ENCODE measurements at regions not wholly inside any gene's neighbourhood (a gene's known extent, or its start where the extent isn't known, plus 50 kb on each side); places are given as distances from the start of the nearest gene placed in this dataset.

DNA sequence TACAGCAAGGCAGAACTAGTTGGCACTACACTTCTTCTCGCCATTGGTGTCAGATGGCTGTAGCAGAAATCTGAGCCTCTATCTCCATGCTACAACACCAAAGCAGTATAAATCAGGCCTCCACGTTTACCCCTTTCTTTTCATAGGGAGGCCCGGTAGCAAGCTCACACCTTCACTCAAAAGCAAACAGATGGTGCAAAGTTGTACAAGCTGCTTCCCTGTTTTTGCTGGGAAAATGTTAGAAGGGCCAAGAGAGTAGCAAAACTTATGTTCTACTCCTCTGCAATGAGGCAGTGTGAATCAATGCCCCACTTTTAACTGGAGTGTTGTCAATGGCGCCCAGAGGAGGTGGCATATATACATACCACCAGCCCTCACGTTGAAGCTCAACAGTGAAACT lies 369.6 kb upstream of the NRXN1 start:
- DNase-seq (ENCODE audit: low spot score, unreplicated experiment), result no peak
- TF ChIP-seq, protein P1, sequence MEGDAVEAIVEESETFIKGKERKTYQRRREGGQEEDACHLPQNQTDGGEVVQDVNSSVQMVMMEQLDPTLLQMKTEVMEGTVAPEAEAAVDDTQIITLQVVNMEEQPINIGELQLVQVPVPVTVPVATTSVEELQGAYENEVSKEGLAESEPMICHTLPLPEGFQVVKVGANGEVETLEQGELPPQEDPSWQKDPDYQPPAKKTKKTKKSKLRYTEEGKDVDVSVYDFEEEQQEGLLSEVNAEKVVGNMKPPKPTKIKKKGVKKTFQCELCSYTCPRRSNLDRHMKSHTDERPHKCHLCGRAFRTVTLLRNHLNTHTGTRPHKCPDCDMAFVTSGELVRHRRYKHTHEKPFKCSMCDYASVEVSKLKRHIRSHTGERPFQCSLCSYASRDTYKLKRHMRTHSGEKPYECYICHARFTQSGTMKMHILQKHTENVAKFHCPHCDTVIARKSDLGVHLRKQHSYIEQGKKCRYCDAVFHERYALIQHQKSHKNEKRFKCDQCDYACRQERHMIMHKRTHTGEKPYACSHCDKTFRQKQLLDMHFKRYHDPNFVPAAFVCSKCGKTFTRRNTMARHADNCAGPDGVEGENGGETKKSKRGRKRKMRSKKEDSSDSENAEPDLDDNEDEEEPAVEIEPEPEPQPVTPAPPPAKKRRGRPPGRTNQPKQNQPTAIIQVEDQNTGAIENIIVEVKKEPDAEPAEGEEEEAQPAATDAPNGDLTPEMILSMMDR (IDR thresholded peaks at IDR 0.05; ENCODE audit: unreplicated experiment), result no peak
- no peaks in the 10 kb centered on the region for H3K4me1 Mint-ChIP-seq (ENCODE audit: low read depth)
- H3K27ac Mint-ChIP-seq, result no peak overlapping the region
- no peak overlapping the region for H3K4me3 Mint-ChIP-seq (ENCODE audit: low read depth)
- H3K27me3 Mint-ChIP-seq, result no peaks in the 10 kb centered on the region
- H3K36me3 Mint-ChIP-seq (ENCODE audit: insufficient read depth), result no peaks in the 10 kb centered on the region
- H3K9me3 Mint-ChIP-seq (ENCODE audit: low read depth), result peaks cover 6% of the 10 kb centered on the region

DNA sequence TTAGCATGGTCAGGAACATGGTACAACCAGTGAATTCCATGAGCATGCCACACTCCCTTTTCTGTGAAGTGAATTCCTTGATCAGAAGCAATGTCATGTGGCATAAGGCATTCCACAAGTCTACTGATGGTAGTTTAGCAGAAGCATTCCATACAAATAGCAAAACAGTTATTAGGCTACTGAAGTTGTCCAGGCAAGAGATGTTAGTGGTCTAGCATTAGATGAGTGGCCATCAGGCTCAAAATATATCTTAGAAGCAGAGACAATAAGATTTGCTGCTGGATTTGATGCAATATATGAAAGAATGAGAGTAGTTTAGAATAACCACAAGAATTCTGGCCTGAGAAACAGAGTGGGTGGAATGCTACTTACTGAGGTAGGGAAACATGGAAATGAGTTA lies 355.3 kb upstream of the NRXN1 start:
- Mint-ChIP-seq H3K36me3 (ENCODE audit: insufficient read depth) (no peaks in the 10 kb centered on the region), H3K9me3 (ENCODE audit: low read depth) (no peaks in the 10 kb centered on the region), H3K27me3 (no peaks in the 10 kb centered on the region), H3K4me3 (ENCODE audit: low read depth) (no peak overlapping the region), H3K27ac (no peak overlapping the region), H3K4me1 (ENCODE audit: low read depth) (no peaks in the 10 kb centered on the region)
- no peak for DNase-seq (ENCODE audit: low spot score, unreplicated experiment)
- TF ChIP-seq, protein P1 (IDR thresholded peaks at IDR 0.05; ENCODE audit: unreplicated experiment), result no peak

GRCh38 chr2:51379997-51380396 lies 348.1 kb upstream of the NRXN1 start:
- Mint-ChIP-seq H3K27ac (no peak overlapping the region), H3K9me3 (ENCODE audit: low read depth) (peaks cover 11% of the 10 kb centered on the region), H3K4me1 (ENCODE audit: low read depth) (no peaks in the 10 kb centered on the region)

GRCh38 chr2:51368250-51368649 lies 336.3 kb upstream of the NRXN1 start:
- H3K9me3 Mint-ChIP-seq (ENCODE audit: low read depth), result no peaks in the 10 kb centered on the region
- no peak overlapping the region for H3K27ac Mint-ChIP-seq
- no peaks in the 10 kb centered on the region for H3K27me3 Mint-ChIP-seq
- no peaks in the 10 kb centered on the region for H3K36me3 Mint-ChIP-seq (ENCODE audit: insufficient read depth)
- TF ChIP-seq, protein P1 (IDR thresholded peaks at IDR 0.05; ENCODE audit: unreplicated experiment), result no peak
- no peak overlapping the region for H3K4me3 Mint-ChIP-seq (ENCODE audit: low read depth)
- peaks cover 4% of the 10 kb centered on the region for H3K4me1 Mint-ChIP-seq (ENCODE audit: low read depth)
- no peak for DNase-seq (ENCODE audit: low spot score, unreplicated experiment)

More at GRCh38 chr2:51379997-51380396, 348.1 kb upstream of the NRXN1 start:
- DNase-seq (ENCODE audit: low spot score, unreplicated experiment), result no peak
- TF ChIP-seq, protein P1 (IDR thresholded peaks at IDR 0.05; ENCODE audit: unreplicated experiment), result no peak
- H3K36me3 Mint-ChIP-seq (ENCODE audit: insufficient read depth), result peaks cover 1% of the 10 kb centered on the region
- H3K27me3 Mint-ChIP-seq, result no peaks in the 10 kb centered on the region
- H3K4me3 Mint-ChIP-seq (ENCODE audit: low read depth), result no peak overlapping the region

DNA sequence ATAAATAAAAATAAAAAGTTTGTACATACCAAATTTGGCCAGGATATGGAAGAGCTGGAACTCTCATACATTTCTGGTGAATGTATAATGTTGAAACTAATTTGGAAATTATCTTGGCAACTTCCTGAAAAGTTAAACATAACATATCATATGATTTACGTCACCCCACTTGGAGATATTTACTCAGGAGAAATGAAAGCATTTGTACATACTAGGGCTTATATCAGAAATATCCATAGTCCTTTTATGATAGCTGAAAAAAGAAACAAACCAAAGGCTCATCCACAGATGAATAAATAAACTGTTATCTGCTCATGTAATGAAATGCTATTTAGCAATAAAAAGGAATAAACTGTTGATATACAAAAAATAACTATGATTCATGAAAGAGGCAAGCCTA lies 318.2 kb upstream of the NRXN1 start:
- Mint-ChIP-seq H3K9me3 (ENCODE audit: low read depth) (no peaks in the 10 kb centered on the region), H3K4me1 (ENCODE audit: low read depth) (no peaks in the 10 kb centered on the region), H3K27me3 (no peaks in the 10 kb centered on the region), H3K4me3 (ENCODE audit: low read depth) (no peak overlapping the region), H3K27ac (no peak overlapping the region), H3K36me3 (ENCODE audit: insufficient read depth) (no peaks in the 10 kb centered on the region)
- no peak for DNase-seq (ENCODE audit: low spot score, unreplicated experiment)
- TF ChIP-seq, protein P1 (IDR thresholded peaks at IDR 0.05; ENCODE audit: unreplicated experiment), result no peak

Measured in progenitor cell of endocrine pancreas (in vitro differentiated cells).